ENCODE measurements at regions not wholly inside any gene's neighbourhood (a gene's known extent, or its start where the extent isn't known, plus 50 kb on each side); places are given as distances from the start of the nearest gene placed in this dataset.

DNA sequence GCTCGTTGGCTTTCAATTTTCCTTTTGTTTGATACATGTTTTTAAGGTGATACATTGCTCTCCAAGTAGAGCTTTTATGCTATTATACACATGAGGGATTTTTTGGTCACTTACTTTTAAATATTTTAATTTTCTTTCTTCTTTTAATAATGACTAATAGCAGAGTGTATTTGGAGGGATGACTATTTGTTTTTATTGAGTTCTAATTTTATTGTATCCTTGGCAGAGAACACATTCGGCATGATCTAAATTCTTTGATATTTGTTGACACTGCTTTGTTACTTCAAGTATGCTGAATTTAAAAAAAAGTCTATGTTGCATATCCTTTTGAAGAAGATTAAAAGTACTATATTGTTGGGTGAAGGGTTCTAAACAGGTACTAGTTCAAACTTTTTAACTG is 149.9 kb upstream of the PDZRN3 start:
- no peak overlapping the region for H3K4me3 ChIP-seq (ENCODE audit: low read depth, low read length)
- no peak for DNase-seq (ENCODE audit: low read depth)
- no peaks in the 10 kb centered on the region for H3K36me3 ChIP-seq (ENCODE audit: control insufficient read depth, insufficient read depth, low read length)
- H3K27me3 ChIP-seq (ENCODE audit: control insufficient read depth, insufficient read depth, low read length) = no peaks in the 10 kb centered on the region
- TF ChIP-seq, protein P1, sequence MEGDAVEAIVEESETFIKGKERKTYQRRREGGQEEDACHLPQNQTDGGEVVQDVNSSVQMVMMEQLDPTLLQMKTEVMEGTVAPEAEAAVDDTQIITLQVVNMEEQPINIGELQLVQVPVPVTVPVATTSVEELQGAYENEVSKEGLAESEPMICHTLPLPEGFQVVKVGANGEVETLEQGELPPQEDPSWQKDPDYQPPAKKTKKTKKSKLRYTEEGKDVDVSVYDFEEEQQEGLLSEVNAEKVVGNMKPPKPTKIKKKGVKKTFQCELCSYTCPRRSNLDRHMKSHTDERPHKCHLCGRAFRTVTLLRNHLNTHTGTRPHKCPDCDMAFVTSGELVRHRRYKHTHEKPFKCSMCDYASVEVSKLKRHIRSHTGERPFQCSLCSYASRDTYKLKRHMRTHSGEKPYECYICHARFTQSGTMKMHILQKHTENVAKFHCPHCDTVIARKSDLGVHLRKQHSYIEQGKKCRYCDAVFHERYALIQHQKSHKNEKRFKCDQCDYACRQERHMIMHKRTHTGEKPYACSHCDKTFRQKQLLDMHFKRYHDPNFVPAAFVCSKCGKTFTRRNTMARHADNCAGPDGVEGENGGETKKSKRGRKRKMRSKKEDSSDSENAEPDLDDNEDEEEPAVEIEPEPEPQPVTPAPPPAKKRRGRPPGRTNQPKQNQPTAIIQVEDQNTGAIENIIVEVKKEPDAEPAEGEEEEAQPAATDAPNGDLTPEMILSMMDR (IDR thresholded peaks at IDR 0.05; ENCODE audit: insufficient read depth, low read length, poor library complexity, severe bottlenecking) = no peak

DNA sequence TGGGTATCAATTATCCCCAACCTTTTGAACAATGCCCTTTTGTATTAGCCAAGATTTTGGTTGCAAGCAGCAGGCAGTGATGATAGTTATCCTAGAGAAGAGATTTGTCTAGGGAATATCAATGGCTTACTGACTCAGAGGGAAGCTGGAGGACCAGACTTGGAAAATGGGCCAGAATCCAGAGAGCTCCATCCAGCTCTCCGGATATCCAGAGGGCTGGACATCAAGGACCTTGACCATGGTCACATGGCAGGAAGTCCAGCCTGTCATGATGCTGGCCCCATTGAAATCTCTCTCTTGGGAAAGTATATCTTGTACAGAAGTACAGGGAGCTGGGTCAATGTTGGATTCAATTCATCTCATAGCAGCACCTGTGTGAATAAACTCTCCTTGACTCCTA is 148.5 kb upstream of the PDZRN3 start:
- TF ChIP-seq, protein P1 (IDR thresholded peaks at IDR 0.05; ENCODE audit: insufficient read depth, low read length, poor library complexity, severe bottlenecking) = no peak
- Histone ChIP-seq H3K36me3 (ENCODE audit: control insufficient read depth, insufficient read depth, low read length) (no peaks in the 10 kb centered on the region), H3K27me3 (ENCODE audit: control insufficient read depth, insufficient read depth, low read length) (no peaks in the 10 kb centered on the region), H3K4me3 (ENCODE audit: low read depth, low read length) (no peak overlapping the region)
- DNase-seq (ENCODE audit: low read depth) = no peak

DNA sequence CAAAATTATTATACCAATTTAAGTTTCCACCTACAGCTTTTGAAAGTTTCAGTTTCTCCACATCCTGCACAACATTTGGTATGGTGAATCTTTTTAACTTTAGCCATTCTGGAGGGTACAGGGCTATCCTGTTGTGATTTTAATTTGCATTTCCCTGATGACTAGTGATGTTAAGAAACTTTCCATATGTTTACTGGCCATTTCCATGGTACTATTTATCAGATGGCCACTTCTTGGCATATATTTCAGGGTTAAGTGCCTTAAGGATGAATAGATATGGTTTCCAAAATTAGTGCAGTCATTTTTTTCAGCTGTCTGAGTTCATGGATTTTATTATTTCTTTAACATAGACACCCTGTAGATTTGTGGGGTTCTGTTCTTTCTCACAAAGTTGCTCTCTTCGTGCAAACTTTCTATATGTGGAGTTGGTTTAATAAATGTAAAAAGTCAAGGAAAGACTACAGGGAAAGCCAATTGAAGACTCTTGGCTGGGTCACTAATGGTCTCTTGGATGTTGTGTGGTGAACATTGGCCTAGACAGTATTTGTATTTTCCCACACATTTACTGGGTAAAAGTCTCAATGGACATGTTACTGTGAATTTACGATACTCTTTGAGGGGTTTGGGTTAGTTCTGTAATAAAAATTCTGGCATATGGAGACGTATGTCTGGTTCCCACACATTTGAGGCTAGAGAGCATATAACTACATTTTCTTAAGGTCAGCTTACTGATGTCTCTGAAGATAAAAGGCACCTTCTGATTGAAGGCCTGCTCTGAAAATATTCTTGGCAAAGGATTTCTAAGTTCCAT is 147.5 kb upstream of the PDZRN3 start:
- H3K36me3 ChIP-seq (ENCODE audit: control insufficient read depth, insufficient read depth, low read length) = no peaks in the 10 kb centered on the region
- no peak overlapping the region for H3K4me3 ChIP-seq (ENCODE audit: low read depth, low read length)
- DNase-seq (ENCODE audit: low read depth) = no peak
- TF ChIP-seq, protein P1 (IDR thresholded peaks at IDR 0.05; ENCODE audit: insufficient read depth, low read length, poor library complexity, severe bottlenecking) = no peak
- H3K27me3 ChIP-seq (ENCODE audit: control insufficient read depth, insufficient read depth, low read length) = no peaks in the 10 kb centered on the region

DNA sequence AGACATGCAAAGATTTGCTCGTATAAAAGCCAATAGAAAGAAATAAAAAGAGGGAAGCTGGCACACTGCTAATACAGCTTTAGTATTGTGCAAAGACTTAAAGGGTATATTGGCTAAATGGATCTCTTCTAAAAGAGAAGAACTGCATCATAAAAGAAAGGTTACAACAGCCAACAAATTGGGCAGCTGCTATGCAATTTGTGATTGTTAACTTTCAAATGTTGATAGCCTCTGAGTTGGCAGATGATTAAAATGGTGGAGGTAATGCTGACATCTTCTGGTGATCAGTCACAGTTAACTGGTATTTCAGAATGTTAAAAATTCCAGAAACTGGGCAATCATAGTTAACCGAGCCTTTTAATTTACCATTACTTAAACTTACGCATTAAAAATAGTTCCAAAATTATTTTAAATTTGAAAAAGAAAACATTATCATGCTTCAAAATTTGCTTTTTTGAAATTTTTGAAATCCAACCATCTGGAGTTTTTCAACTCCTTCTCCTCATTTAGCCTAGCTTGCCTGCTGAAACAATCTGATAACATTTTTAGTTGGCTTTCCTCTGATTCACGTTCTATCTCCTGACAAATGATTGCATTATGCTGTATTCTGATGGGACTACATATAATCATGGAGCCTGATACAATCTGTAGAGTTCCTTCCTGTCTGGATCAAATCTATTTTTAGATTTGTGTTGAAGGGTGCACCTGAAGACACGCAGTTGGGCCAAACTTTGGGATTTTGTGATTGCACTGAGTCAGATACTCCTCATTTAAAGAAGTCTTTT is 144.0 kb upstream of the PDZRN3 start:
- DNase-seq (ENCODE audit: low read depth) = no peak
- no peak overlapping the region for H3K4me3 ChIP-seq (ENCODE audit: low read depth, low read length)
- no peaks in the 10 kb centered on the region for H3K27me3 ChIP-seq (ENCODE audit: control insufficient read depth, insufficient read depth, low read length)
- H3K36me3 ChIP-seq (ENCODE audit: control insufficient read depth, insufficient read depth, low read length) = no peaks in the 10 kb centered on the region
- TF ChIP-seq, protein P1 (IDR thresholded peaks at IDR 0.05; ENCODE audit: insufficient read depth, low read length, poor library complexity, severe bottlenecking) = no peak

DNA sequence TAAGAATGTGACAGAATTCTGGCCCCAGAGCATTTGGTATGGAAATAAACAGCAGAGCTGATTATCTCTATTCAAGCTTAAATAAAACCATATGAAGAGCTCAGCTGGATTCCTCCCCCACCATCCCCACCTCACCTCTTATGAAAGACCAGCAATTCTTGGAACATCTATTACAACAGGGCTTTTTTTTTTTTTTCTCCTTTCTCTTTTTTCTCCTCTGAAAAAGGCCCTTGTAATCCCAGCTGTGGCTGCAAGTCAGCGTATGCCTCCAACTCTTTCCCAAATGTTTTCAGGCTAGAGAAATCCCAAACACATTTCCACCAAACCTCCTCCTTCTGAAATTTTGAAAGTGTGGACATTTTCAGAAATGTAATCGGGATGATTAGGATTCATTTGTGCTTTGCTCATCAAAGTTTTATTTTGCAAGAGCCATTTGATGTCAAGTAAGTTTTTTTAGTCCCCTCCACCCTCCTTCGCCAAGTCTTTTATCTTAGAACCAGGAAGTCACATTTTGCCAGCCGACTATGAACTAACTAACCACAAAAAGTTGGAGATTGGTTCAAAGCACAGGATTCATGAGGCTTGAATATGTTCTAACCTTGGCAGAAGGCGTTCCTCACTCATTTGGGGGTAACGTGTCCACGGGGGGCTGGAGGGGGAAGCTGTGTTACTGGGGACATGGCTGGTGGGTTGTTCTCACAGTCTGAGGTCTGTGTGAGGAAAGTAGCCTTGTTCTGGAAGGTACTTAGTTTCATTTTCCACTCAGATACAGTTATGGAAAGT is 142.0 kb upstream of the PDZRN3 start:
- Histone ChIP-seq H3K27me3 (ENCODE audit: control insufficient read depth, insufficient read depth, low read length) (no peaks in the 10 kb centered on the region), H3K36me3 (ENCODE audit: control insufficient read depth, insufficient read depth, low read length) (no peaks in the 10 kb centered on the region), H3K4me3 (ENCODE audit: low read depth, low read length) (no peak overlapping the region)
- TF ChIP-seq, protein P1 (IDR thresholded peaks at IDR 0.05; ENCODE audit: insufficient read depth, low read length, poor library complexity, severe bottlenecking) = no peak
- no peak for DNase-seq (ENCODE audit: low read depth)

Data from kidney epithelial cell (primary cell).